HG03139 (cell line): ENCODE measurements at regions not wholly inside any gene's neighbourhood (a gene's known extent, or its start where the extent isn't known, plus 50 kb on each side); places are given as distances from the start of the nearest gene placed in this dataset.

Experiments used
- ATAC-seq: cut with Tn5 transposase; IDR thresholded peaks from one replicate; pipeline ENCODE4 v1.9.1; 2021; ENCODE audit not compliant: unreplicated experiment

- peak; percentile 54 for ATAC-seq
Measured at GRCh38 chr1:42035205-42035829, 116.6 kb upstream of the HIVEP3 start.

- no peak for ATAC-seq
Measured at GRCh38 chr1:42034426-42034825, 115.7 kb upstream of the HIVEP3 start.

- ATAC-seq = no peak
Measured at GRCh38 chr1:42033629-42034028, 114.9 kb upstream of the HIVEP3 start.

- no peak for ATAC-seq
Measured at GRCh38 chr1:42017730-42018129, 99.0 kb upstream of the HIVEP3 start.

GRCh38 chr1:42017259-42017658 is 98.5 kb upstream of the HIVEP3 start:
- ATAC-seq = no peak

- no peak for ATAC-seq
Measured at GRCh38 chr1:42014823-42015222, 96.1 kb upstream of the HIVEP3 start.

GRCh38 chr1:42013881-42014470 is 95.3 kb upstream of the HIVEP3 start:
- ATAC-seq = no peak

GRCh38 chr1:42012852-42013251 is 94.1 kb upstream of the HIVEP3 start:
- no peak for ATAC-seq

GRCh38 chr1:42010381-42010780 is 91.7 kb upstream of the HIVEP3 start:
- ATAC-seq = no peak

- ATAC-seq = no peak
Measured at GRCh38 chr1:42008264-42008663, 89.5 kb upstream of the HIVEP3 start.

GRCh38 chr1:42006836-42007235 is 88.1 kb upstream of the HIVEP3 start:
- ATAC-seq = no peak

GRCh38 chr1:42006093-42006492 is 87.4 kb upstream of the HIVEP3 start:
- ATAC-seq = no peak

GRCh38 chr1:42005530-42005929 is 86.8 kb upstream of the HIVEP3 start:
- ATAC-seq = no peak

- ATAC-seq = no peak
Measured at GRCh38 chr1:42004860-42005259, 86.1 kb upstream of the HIVEP3 start.

GRCh38 chr1:42004322-42004721 is 85.6 kb upstream of the HIVEP3 start:
- no peak for ATAC-seq

GRCh38 chr1:42003433-42003832 is 84.7 kb upstream of the HIVEP3 start:
- ATAC-seq = no peak

- ATAC-seq = no peak
Measured at GRCh38 chr1:42002220-42002619, 83.5 kb upstream of the HIVEP3 start.

- no peak for ATAC-seq
Measured at GRCh38 chr1:42000766-42001165, 82.0 kb upstream of the HIVEP3 start.

- ATAC-seq = no peak
Measured at GRCh38 chr1:41999884-42000283, 81.2 kb upstream of the HIVEP3 start.

- no peak for ATAC-seq
Measured at GRCh38 chr1:41998250-41998649, 79.5 kb upstream of the HIVEP3 start.

GRCh38 chr1:41997153-41997552 is 78.4 kb upstream of the HIVEP3 start:
- ATAC-seq = no peak

- no peak for ATAC-seq
Measured at GRCh38 chr1:41995441-41996130, 76.9 kb upstream of the HIVEP3 start.
